ENCODE measurements at regions not wholly inside any gene's neighbourhood (a gene's known extent, or its start where the extent isn't known, plus 50 kb on each side); places are given as distances from the start of the nearest gene placed in this dataset.
"Not testable (repeated sequence)": the region's sequence is repeated elsewhere in the genome, so short reads cannot be mapped to it uniquely, and the experiment has no call there.

GRCh38 chr10:17538941-17539340 is 78.2 kb downstream of the HACD1 start:
- DNase-seq (ENCODE audit: low spot score) = no peak

- DNase-seq (ENCODE audit: low spot score) = no peak
These were observed 79.9 kb downstream of the HACD1 start for GRCh38 chr10:17537281-17537680.

- DNase-seq (ENCODE audit: low spot score) = peak; percentile 30
These were observed 81.0 kb downstream of the HACD1 start for GRCh38 chr10:17536221-17536620.

GRCh38 chr10:17533731-17534130 is 79.3 kb upstream of the ST8SIA6 start:
- no peak for DNase-seq (ENCODE audit: low spot score)

- DNase-seq (ENCODE audit: low spot score) = no peak
These were observed 74.0 kb upstream of the ST8SIA6 start for GRCh38 chr10:17528306-17528862.

- DNase-seq (ENCODE audit: low spot score) = peak; percentile 55
These were observed 73.2 kb upstream of the ST8SIA6 start for GRCh38 chr10:17527514-17528146.

GRCh38 chr10:17526571-17526970 is 72.2 kb upstream of the ST8SIA6 start:
- not testable (repeated sequence) for DNase-seq (ENCODE audit: low spot score)

GRCh38 chr10:17523917-17524316 is 69.5 kb upstream of the ST8SIA6 start:
- no peak for DNase-seq (ENCODE audit: low spot score)

GRCh38 chr10:17523246-17523753 is 68.9 kb upstream of the ST8SIA6 start:
- no peak for DNase-seq (ENCODE audit: low spot score)

GRCh38 chr10:17522269-17522668 is 67.9 kb upstream of the ST8SIA6 start:
- DNase-seq (ENCODE audit: low spot score) = not testable (repeated sequence)

- DNase-seq (ENCODE audit: low spot score) = no peak
These were observed 65.1 kb upstream of the ST8SIA6 start for GRCh38 chr10:17519457-17519856.

GRCh38 chr10:17518338-17518737 is 63.9 kb upstream of the ST8SIA6 start:
- no peak for DNase-seq (ENCODE audit: low spot score)

GRCh38 chr10:17516376-17516775 is 62.0 kb upstream of the ST8SIA6 start:
- DNase-seq (ENCODE audit: low spot score) = peak; percentile 47

GRCh38 chr10:17512341-17513001 is 58.1 kb upstream of the ST8SIA6 start:
- DNase-seq (ENCODE audit: low spot score) = peak; percentile 63

- no peak for DNase-seq (ENCODE audit: low spot score)
These were observed 56.0 kb upstream of the ST8SIA6 start for GRCh38 chr10:17510242-17510908.

- DNase-seq (ENCODE audit: low spot score) = no peak
These were observed 53.1 kb upstream of the ST8SIA6 start for GRCh38 chr10:17507538-17507937.

GRCh38 chr10:17506856-17507471 is 52.6 kb upstream of the ST8SIA6 start:
- DNase-seq (ENCODE audit: low spot score) = no peak

GRCh38 chr10:17506390-17506789 is 52.0 kb upstream of the ST8SIA6 start:
- DNase-seq (ENCODE audit: low spot score) = no peak

GRCh38 chr10:17504547-17505245 is 50.3 kb upstream of the ST8SIA6 start:
- DNase-seq (ENCODE audit: low spot score) = peak; percentile 69
